ENCODE measurements at regions not wholly inside any gene's neighbourhood (a gene's known extent, or its start where the extent isn't known, plus 50 kb on each side); places are given as distances from the start of the nearest gene placed in this dataset.

- Histone ChIP-seq H3K27me3 (replicated peaks in 1 of 4; ENCODE audit: control insufficient read depth in 3 of 4, extremely low read depth in 1 of 4, insufficient read depth in 3 of 4, low read length in 3 of 4) (no peaks in the 10 kb centered on the region), H3K9me3 (ENCODE audit: insufficient read depth in 2 of 2, low read depth in 1 of 2, low read length in 1 of 2) (no peaks in the 10 kb centered on the region; a peak in 1 of 4 replicates), H4K8ac (ENCODE audit: extremely low read depth, insufficient read depth, low read length) (no peak overlapping the region), H2BK5ac (ENCODE audit: low read depth, low read length) (no peak overlapping the region), H3K18ac (ENCODE audit: extremely low read depth, low read length) (no peak overlapping the region; the same call in 1 of the 2 replicates), H3K23ac (ENCODE audit: insufficient read length) (no peak overlapping the region), H3K36me3 (ENCODE audit: control insufficient read depth in 2 of 4, insufficient read depth in 4 of 4, low read length in 3 of 4) (no peaks in the 10 kb centered on the region), H2BK12ac (ENCODE audit: low read depth, low read length) (no peak overlapping the region), H3K27ac (ENCODE audit: low read depth, low read length) (no peak overlapping the region), H3K23me2 (ENCODE audit: low read depth, low read length) (no peaks in the 10 kb centered on the region), H4K91ac (replicated peaks; ENCODE audit: insufficient read length, low read length) (no peak overlapping the region), H2AFZ (ENCODE audit: low read length) (no peak overlapping the region), H3K56ac (replicated peaks; ENCODE audit: insufficient read length, low read depth, low read length) (no peak overlapping the region), H3K4me2 (ENCODE audit: insufficient read depth in 1 of 2, low read depth in 2 of 2, low read length in 2 of 2) (no peak overlapping the region), H3K4me3 (ENCODE audit: extremely low read depth in 1 of 4, insufficient read depth in 2 of 4, low read depth in 3 of 4, low read length in 4 of 4) (no peak overlapping the region), H3K79me1 (ENCODE audit: low read depth, low read length) (no peaks in the 10 kb centered on the region), H3K79me2 (ENCODE audit: control insufficient read depth in 1 of 2, insufficient read depth in 2 of 2, low read length in 2 of 2) (no peaks in the 10 kb centered on the region), H2AK5ac (ENCODE audit: low read depth, low read length) (no peak overlapping the region), H4K20me1 (replicated peaks in 1 of 2; ENCODE audit: control insufficient read depth in 1 of 2, insufficient read depth in 2 of 2, low read length in 2 of 2) (no peaks in the 10 kb centered on the region), H4K5ac (ENCODE audit: insufficient read length, low read depth, low read length) (no peak overlapping the region), H2BK120ac (replicated peaks; ENCODE audit: low read depth, low read length) (no peak overlapping the region), H3K14ac (ENCODE audit: insufficient read length) (no peak overlapping the region), H2BK20ac (ENCODE audit: low read length) (no peak overlapping the region), H3K4ac (replicated peaks; ENCODE audit: insufficient read length, low read depth, low read length) (no peak overlapping the region), H3K4me1 (replicated peaks in 1 of 4; ENCODE audit: control insufficient read depth in 3 of 4, insufficient read depth in 4 of 4, low read length in 3 of 4) (peaks cover 0 to 6% (median 3%) of the 10 kb centered on the region in 4 experiments; a peak in 4 of 7 replicates), H2BK15ac (ENCODE audit: low read length) (no peak overlapping the region), H3K9ac (replicated peaks in 1 of 4; ENCODE audit: extremely low read depth in 1 of 4, low read depth in 3 of 4, low read length in 3 of 4) (no peak overlapping the region)
- FAIRE-seq (no peak), DNase-seq (ENCODE audit: low read depth in 1 of 2, low spot score in 2 of 2) (no peak)
- ChIA-PET CTCF (ENCODE audit: partially characterized antibody) (interaction anchor here (1.0 to 4.3 kb wide), 5 partner anchors 9 to 308 kb away, joined by 3 to 22 read pairs (median 5); no protein-coding TSS in a partner anchor), POLR2A (ENCODE audit: partially characterized antibody) (interaction anchor here (0.9 to 1.7 kb wide), 2 partner anchors 9 to 11 kb away, joined by 3 to 4 read pairs; no protein-coding TSS in a partner anchor)
- WGBS, 2 experiments (ENCODE audit: extremely low coverage in 1 of 2, insufficient coverage in 1 of 2, insufficient read length in 1 of 2, insufficient replicate concordance in 2 of 2, low coverage in 1 of 2, low lambda C conversion rate in 2 of 2, missing lambda C conversion rate in 1 of 2), result 93% methylated on average over 5 of the region's 5 CpGs; no CpG with 5 or more reads in 1 of the 2 experiments
- TF ChIP-seq EZH2 (IDR thresholded peaks at IDR 0.05; ENCODE audit: low read depth, low read length, severe bottlenecking) (no peak), ASH2L (IDR thresholded peaks at IDR 0.05; ENCODE audit: low read length) (no peak), GABPA (IDR thresholded peaks at IDR 0.05; ENCODE audit: borderline replicate concordance, insufficient read depth, low read length) (no peak), TAF7 (optimal IDR thresholded peaks at IDR 0.05; ENCODE audit: borderline replicate concordance, low read depth, low read length) (no peak), HDAC6 (IDR thresholded peaks at IDR 0.05; ENCODE audit: low read depth, low read length) (no peak), RNF2 (IDR thresholded peaks at IDR 0.05; ENCODE audit: borderline replicate concordance, low read depth, low read length, missing control alignments, poor library complexity, severe bottlenecking) (no peak), YY1 (IDR thresholded peaks at IDR 0.05; ENCODE audit: low read depth, low read length) (no peak), POU5F1 (IDR thresholded peaks at IDR 0.05; ENCODE audit: low read depth, low read length) (no peak), BACH1 (IDR thresholded peaks at IDR 0.05; ENCODE audit: low read length) (no peak), SAP30 (IDR thresholded peaks at IDR 0.05; ENCODE audit: insufficient read depth, insufficient replicate concordance, low read length) (no peak), SIX5 (IDR thresholded peaks at IDR 0.05; ENCODE audit: low read depth, low read length) (no peak), USF2 (IDR thresholded peaks at IDR 0.05; ENCODE audit: low read length) (no peak), NRF1 (IDR thresholded peaks at IDR 0.05; ENCODE audit: low read depth, low read length) (no peak)
Measured at GRCh38 chr11:95443386-95443785, 212.4 kb upstream of the SESN3 start.
